Omental fat pad (tissue), 3 donors: ENCODE measurements at regions not wholly inside any gene's neighbourhood (a gene's known extent, or its start where the extent isn't known, plus 50 kb on each side); places are given as distances from the start of the nearest gene placed in this dataset.

Experiments used
- ATAC-seq: fragments of 150-250 bp; one replicate; pipeline ENCODE4 v1.9.1; 2016; ENCODE audit warnings: mild to moderate bottlenecking, moderate library complexity; ENCODE audit not compliant: low FRiP score
- DNase-seq: peaks from one replicate; pipeline ENCODE4 v3.0.0-alpha.2; 2019; ENCODE audit warnings: low spot score
- CTCF ChIP-seq, 3 donors: fragments of 450-650 bp; IDR thresholded peaks; one replicate each; pipeline ENCODE4 v1.5.1; 2016 to 2017; ENCODE audit warnings: antibody characterized with exemption in 3 of 3, mild to moderate bottlenecking in 3 of 3, moderate library complexity in 2 of 3

DNA sequence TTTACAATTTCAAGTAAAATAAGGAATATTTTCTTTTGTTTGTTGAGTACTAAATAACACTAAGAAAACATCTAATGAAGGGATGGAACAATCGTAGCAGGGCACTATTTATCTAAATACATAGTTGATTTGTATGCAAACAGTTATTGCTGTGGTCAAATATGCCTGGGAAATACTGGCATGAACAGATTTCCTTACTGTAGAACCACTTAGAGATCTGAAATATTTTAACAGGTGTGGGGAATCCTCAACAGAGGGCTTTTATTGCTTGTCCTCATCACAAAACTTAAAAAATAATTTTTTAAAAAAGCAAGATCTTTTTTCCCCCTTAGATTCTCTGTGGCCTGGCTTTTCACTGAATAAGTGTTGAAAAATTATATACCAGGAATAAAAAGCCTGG is 233.0 kb upstream of the FAM83B start:
- no peak for ATAC-seq
- no peak for DNase-seq
- TF ChIP-seq CTCF (IDR thresholded peaks at IDR 0.05): no peak

DNA sequence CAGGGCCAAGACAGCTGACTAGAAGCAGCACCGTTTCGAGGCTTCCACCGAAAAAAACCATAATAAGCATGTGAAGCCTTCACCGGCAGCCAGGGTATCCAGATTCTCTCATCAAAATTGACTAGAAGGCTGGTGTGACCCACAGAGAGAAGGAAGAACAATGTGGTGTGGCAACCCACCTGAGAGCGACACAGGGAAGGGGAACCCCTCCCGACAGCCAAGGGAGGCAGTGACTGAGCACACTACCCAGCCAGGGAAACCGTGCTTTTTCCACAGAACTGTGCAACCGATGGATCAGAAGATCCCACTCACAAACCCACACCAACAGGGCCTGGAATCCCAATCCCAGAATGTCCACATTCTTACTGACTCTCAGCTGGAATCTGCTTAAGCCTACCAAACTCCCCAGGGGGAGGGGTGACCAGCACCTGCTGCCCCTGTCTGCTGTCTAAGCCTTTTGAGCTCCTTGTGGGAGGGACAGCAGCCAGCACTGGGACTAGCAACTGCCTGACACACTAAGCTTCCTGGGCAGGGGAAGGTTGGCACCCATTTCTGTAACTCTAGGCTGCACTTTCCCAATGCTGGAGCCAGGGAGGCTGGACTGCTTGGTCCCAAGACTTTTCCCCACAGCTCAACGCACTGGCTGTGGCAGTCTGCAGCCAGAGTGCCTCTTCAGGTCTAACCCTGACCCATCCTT is 231.9 kb upstream of the FAM83B start:
- no peak for TF ChIP-seq CTCF (IDR thresholded peaks at IDR 0.05)
- no peak for DNase-seq
- ATAC-seq: no peak

DNA sequence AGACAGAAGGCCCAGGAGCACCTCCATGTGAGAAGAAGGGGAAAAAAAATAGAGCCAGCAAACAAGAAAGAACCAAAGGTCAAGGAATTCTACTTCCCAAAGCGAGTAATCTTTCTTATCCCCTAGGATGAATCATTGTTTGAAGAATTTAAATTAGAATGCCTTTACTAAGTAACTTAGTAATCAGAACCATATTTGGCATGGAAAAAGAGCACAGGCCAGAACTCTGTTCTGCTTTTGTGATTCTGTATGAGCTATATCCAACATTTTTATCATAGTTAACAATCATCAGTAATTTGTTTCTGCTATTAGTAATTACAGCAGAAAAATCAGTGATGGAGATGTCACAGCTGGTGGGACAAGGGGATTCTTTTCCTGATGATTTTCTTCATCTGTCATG is 228.8 kb upstream of the FAM83B start:
- no peak for ATAC-seq

DNA sequence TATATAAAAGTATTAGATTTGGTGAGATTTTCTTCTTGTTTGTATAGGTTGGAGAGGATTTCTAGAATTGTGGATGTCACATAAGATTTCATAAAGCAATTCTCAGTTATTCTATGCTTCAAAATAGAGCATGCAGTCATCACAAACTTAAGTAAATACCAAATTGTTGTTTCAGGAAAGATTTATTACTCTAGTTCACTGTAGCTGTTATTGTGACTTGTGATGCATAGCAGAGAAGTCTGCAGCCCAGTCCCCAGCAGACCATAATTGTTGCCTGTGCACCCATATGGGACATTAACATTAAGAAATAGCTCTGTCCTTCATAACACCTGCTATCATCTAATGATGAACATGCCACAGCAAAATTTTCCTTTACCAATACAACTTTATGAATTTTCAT is 228.0 kb upstream of the FAM83B start:
- ATAC-seq (no peak), DNase-seq (no peak)
- no peak for TF ChIP-seq CTCF (IDR thresholded peaks at IDR 0.05)

More for the DNA sequence above, 228.8 kb upstream of the FAM83B start:
- TF ChIP-seq CTCF (IDR thresholded peaks at IDR 0.05): no peak
- no peak for DNase-seq

- ATAC-seq: no peak
- TF ChIP-seq CTCF (IDR thresholded peaks at IDR 0.05): no peak
Observed at GRCh38 chr6:54619102-54619501, 227.5 kb upstream of the FAM83B start.

DNA sequence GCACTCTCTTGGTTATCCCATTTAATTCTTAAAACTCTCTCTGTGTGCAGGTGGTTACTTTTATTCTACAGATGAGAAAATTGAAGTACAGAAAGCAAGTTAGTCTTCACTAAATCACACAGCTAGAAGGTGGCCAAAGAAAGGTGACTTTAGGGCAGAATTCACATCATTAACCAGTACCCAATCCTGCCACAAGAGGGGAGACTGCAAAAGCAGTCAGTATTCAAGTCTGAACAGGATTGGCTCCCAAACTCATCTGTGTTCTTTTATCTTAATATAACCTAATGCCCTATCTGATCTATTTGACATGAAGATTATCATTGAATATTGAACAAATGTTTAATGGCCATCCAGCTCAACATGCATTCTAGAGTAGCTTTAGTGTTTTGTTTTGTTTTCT is 225.3 kb upstream of the FAM83B start:
- DNase-seq: no peak
- TF ChIP-seq CTCF (IDR thresholded peaks at IDR 0.05): no peak
- no peak for ATAC-seq

More at GRCh38 chr6:54619102-54619501, 227.5 kb upstream of the FAM83B start:
- DNase-seq: no peak

DNA sequence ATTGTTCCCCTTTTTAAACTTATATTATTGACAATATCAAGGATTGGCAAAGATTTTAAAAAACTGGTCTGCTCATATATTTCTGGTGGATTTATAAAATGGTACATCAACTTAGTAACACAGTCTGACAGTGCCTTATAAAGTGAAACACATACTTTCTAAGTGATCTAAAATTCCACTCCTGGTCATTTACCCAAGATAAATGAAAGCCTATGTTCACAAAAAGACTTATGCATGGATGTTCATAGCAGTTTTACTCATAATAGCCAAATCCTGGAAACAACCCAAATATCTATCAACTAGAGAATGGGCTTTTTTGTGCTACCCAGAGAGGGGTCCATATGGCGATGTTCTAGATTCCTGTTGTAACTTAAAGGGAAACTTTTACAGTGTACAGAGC is 222.4 kb upstream of the FAM83B start:
- ATAC-seq (no peak), DNase-seq (no peak)
- TF ChIP-seq CTCF (IDR thresholded peaks at IDR 0.05): no peak
